WTC11 (cell line): ENCODE measurements at regions not wholly inside any gene's neighbourhood (a gene's known extent, or its start where the extent isn't known, plus 50 kb on each side); places are given as distances from the start of the nearest gene placed in this dataset.

Experiments used
- ATAC-seq: fragments of 200-7000 bp; cut with Tn5 transposase; 2 replicates; pipeline ENCODE4 v1.10.0; 2021; ENCODE audit warnings: mild to moderate bottlenecking, moderate library complexity
- CTCF ChIA-PET: fragments of 300-600 bp; sonication (Branson Sonifier 250); formaldehyde crosslinking; loops from one replicate; lab custom pipeline; 2021; ENCODE audit warnings: antibody characterized with exemption; lab: Charles Lee
- POLR2A ChIA-PET: fragments of 350-600 bp; sonication (Branson Sonifier 250); formaldehyde crosslinking; loops from one replicate; lab custom pipeline; 2021; ENCODE audit warnings: antibody characterized with exemption; lab: Charles Lee
- DNase-seq: peaks from one replicate; pipeline ENCODE4 v3.0.0; 2021; ENCODE audit warnings: low spot score
- H3K27ac Mint-ChIP-seq: 2 replicates; pipeline ENCODE4 v1.8.0; 2021; ENCODE audit warnings: mixed read lengths
- H3K27me3 Mint-ChIP-seq: 2 replicates; pipeline ENCODE4 v1.8.0; 2021; ENCODE audit warnings: low read depth, mild to moderate bottlenecking, moderate library complexity, mixed read lengths
- H3K36me3 Mint-ChIP-seq: 2 replicates; pipeline ENCODE4 v1.8.0; 2021; ENCODE audit warnings: mixed read lengths
- H3K4me1 Mint-ChIP-seq: 2 replicates; pipeline ENCODE4 v1.8.0; 2022; ENCODE audit warnings: mixed read lengths
- H3K4me3 Mint-ChIP-seq: 2 replicates; pipeline ENCODE4 v1.8.0; 2021; ENCODE audit warnings: mild to moderate bottlenecking, moderate library complexity, mixed read lengths
- H3K9me3 Mint-ChIP-seq: 2 replicates; pipeline ENCODE4 v1.8.0; 2021; ENCODE audit warnings: mixed read lengths
- ATF1 ChIP-seq: sonication (generic); formaldehyde crosslinking; IDR thresholded peaks from 2 replicates; pipeline ENCODE4 v1.8.1; 2023; ENCODE audit warnings: mild to moderate bottlenecking, moderate library complexity, missing genetic modification reagents
- ATF3 ChIP-seq: sonication (generic); formaldehyde crosslinking; conservative IDR thresholded peaks from 2 replicates; pipeline ENCODE4 v1.8.1; 2022; ENCODE audit warnings: mild to moderate bottlenecking, missing genetic modification reagents
- ATF6 ChIP-seq: sonication (generic); formaldehyde crosslinking; IDR thresholded peaks from 2 replicates; pipeline ENCODE4 v1.8.1; 2023; ENCODE audit warnings: mild to moderate bottlenecking, missing genetic modification reagents
- CREB1 ChIP-seq: sonication (generic); formaldehyde crosslinking; IDR thresholded peaks from 2 replicates; pipeline ENCODE4 v1.8.0; 2023; ENCODE audit warnings: mild to moderate bottlenecking, missing genetic modification reagents
- ELF4 ChIP-seq: sonication (generic); formaldehyde crosslinking; IDR thresholded peaks from 2 replicates; pipeline ENCODE4 v1.8.1; 2022; ENCODE audit warnings: low read depth, mild to moderate bottlenecking, moderate library complexity, missing genetic modification reagents
- FOXJ3 ChIP-seq: sonication (generic); formaldehyde crosslinking; IDR thresholded peaks from 2 replicates; pipeline ENCODE4 v1.9.0; 2021; ENCODE audit warnings: missing genetic modification reagents, mild to moderate bottlenecking, borderline replicate concordance
- GABPB1 ChIP-seq: sonication (generic); formaldehyde crosslinking; IDR thresholded peaks from 2 replicates; pipeline ENCODE4 v1.8.1; 2023; ENCODE audit warnings: mild to moderate bottlenecking, missing genetic modification reagents
- RORB ChIP-seq: fragments of 250-450 bp; sonication (Bioruptor Pico); IDR thresholded peaks from 2 replicates; pipeline ENCODE4 v1.9.0; 2021; ENCODE audit warnings: mild to moderate bottlenecking
- SOX15 ChIP-seq: fragments of 250-450 bp; sonication (Bioruptor Pico); IDR thresholded peaks from 2 replicates; pipeline ENCODE4 v1.9.0; 2021; ENCODE audit warnings: mild to moderate bottlenecking
- TCF7 ChIP-seq: sonication (generic); formaldehyde crosslinking; IDR thresholded peaks from 2 replicates; pipeline ENCODE4 v1.8.0; 2022; ENCODE audit warnings: mild to moderate bottlenecking, low read depth, missing genetic modification reagents, moderate library complexity
- TEAD1 ChIP-seq: sonication (generic); formaldehyde crosslinking; IDR thresholded peaks from 2 replicates; pipeline ENCODE4 v1.8.0; 2022; ENCODE audit warnings: mild to moderate bottlenecking, missing genetic modification reagents
- TEAD4 ChIP-seq: sonication (generic); formaldehyde crosslinking; IDR thresholded peaks from 2 replicates; pipeline ENCODE4 v1.8.0; 2022; ENCODE audit warnings: mild to moderate bottlenecking, missing genetic modification reagents
- TP53 ChIP-seq: sonication (generic); formaldehyde crosslinking; IDR thresholded peaks from 2 replicates; pipeline ENCODE4 v1.8.1; 2023; ENCODE audit warnings: mild to moderate bottlenecking, missing genetic modification reagents
- USF2 ChIP-seq: sonication (generic); formaldehyde crosslinking; IDR thresholded peaks from 2 replicates; pipeline ENCODE4 v1.8.1; 2023; ENCODE audit warnings: mild to moderate bottlenecking, missing genetic modification reagents, moderate library complexity
- ZNF121 ChIP-seq: sonication (generic); formaldehyde crosslinking; IDR thresholded peaks from 2 replicates; pipeline ENCODE4 v1.8.0; 2023; ENCODE audit warnings: missing genetic modification reagents
- ZNF396 ChIP-seq: fragments of 250-450 bp; sonication (Bioruptor Pico); IDR thresholded peaks from 2 replicates; pipeline ENCODE4 v1.8.0; 2021; ENCODE audit warnings: mild to moderate bottlenecking, moderate library complexity, borderline replicate concordance
- TF ChIP-seq, protein P1 (sequence below): sonication (generic); formaldehyde crosslinking; IDR thresholded peaks from 2 replicates; pipeline ENCODE4 v1.8.1; 2022; ENCODE audit warnings: missing genetic modification reagents, borderline replicate concordance
- TF ChIP-seq, protein P2 (sequence below): sonication (generic); formaldehyde crosslinking; IDR thresholded peaks from 2 replicates; pipeline ENCODE4 v1.8.1; 2022; ENCODE audit warnings: low read depth, mild to moderate bottlenecking, moderate library complexity, missing genetic modification reagents, borderline replicate concordance

- TF ChIP-seq SOX15: no peak
These were observed 56.2 kb upstream of the BEGAIN start (continued) for GRCh38 chr14:100643426-100643825.

GRCh38 chr14:100644383-100644782, 57.2 kb upstream of the BEGAIN start:
- Mint-ChIP-seq H3K27ac (no peak overlapping the region), H3K4me3 (no peak overlapping the region), H3K9me3 (no peaks in the 10 kb centered on the region), H3K4me1 (peaks cover 9% of the 10 kb centered on the region), H3K27me3 (peaks cover 4% of the 10 kb centered on the region; the same call in 1 of the 2 replicates), H3K36me3 (no peaks in the 10 kb centered on the region)
- POLR2A ChIA-PET: no interaction called here
- CTCF ChIA-PET: interaction anchor here (1.0 to 3.8 kb wide), 11 partner anchors 12 to 260 kb away, joined by 4 to 153 read pairs (median 47); no protein-coding TSS in a partner anchor
- TF ChIP-seq GABPB1 (CRISPR knock-in tag): no peak
- no peak for TF ChIP-seq ATF3 (CRISPR knock-in tag)
- TF ChIP-seq ZNF396 (CRISPR knock-in tag): no peak
- no peak for TF ChIP-seq CREB1 (CRISPR knock-in tag)
- no peak for TF ChIP-seq USF2 (CRISPR knock-in tag)
- TF ChIP-seq ATF1 (CRISPR knock-in tag): no peak
- TF ChIP-seq ELF4 (CRISPR knock-in tag): no peak
- TF ChIP-seq TP53 (CRISPR knock-in tag): no peak
- no peak for TF ChIP-seq TEAD1 (CRISPR knock-in tag)
- TF ChIP-seq, protein P1, sequence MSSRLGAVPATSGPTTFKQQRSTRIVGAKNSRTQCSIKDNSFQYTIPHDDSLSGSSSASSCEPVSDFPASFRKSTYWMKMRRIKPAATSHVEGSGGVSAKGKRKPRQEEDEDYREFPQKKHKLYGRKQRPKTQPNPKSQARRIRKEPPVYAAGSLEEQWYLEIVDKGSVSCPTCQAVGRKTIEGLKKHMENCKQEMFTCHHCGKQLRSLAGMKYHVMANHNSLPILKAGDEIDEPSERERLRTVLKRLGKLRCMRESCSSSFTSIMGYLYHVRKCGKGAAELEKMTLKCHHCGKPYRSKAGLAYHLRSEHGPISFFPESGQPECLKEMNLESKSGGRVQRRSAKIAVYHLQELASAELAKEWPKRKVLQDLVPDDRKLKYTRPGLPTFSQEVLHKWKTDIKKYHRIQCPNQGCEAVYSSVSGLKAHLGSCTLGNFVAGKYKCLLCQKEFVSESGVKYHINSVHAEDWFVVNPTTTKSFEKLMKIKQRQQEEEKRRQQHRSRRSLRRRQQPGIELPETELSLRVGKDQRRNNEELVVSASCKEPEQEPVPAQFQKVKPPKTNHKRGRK (CRISPR knock-in tag): no peak
- ATAC-seq (no peak), DNase-seq (no peak)

DNA sequence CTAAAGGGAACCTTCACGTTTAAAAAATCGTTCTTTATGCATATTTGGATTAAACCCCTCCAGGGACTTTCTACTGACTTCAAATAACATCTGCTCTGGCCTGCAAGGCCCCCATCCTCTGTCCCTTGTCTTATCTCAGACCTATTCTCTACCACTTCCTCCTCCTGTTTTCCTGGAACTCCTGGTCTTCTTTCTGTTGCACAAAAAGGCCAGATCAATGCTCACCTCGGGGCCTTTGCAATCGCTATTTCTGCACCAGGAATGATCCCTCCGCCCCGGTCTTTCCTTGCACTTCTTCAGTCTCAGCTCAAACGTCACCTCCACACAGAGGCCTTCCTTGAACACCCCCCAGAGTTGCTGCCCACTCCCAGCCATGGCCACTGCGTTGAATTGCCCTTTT, 57.6 kb upstream of the BEGAIN start:
- CTCF ChIA-PET: interaction anchor here (0.7 to 3.8 kb wide), 26 partner anchors 8 to 267 kb away, joined by 3 to 153 read pairs (median 11); no protein-coding TSS in a partner anchor
- no peak for TF ChIP-seq RORB (CRISPR knock-in tag)
- no peak for TF ChIP-seq TEAD4
- no peak for TF ChIP-seq ZNF396 (CRISPR knock-in tag)
- no peak for TF ChIP-seq ATF6
- no peak for TF ChIP-seq TCF7
- no peak for TF ChIP-seq ZNF121 (CRISPR knock-in tag)
- TF ChIP-seq, protein P2, sequence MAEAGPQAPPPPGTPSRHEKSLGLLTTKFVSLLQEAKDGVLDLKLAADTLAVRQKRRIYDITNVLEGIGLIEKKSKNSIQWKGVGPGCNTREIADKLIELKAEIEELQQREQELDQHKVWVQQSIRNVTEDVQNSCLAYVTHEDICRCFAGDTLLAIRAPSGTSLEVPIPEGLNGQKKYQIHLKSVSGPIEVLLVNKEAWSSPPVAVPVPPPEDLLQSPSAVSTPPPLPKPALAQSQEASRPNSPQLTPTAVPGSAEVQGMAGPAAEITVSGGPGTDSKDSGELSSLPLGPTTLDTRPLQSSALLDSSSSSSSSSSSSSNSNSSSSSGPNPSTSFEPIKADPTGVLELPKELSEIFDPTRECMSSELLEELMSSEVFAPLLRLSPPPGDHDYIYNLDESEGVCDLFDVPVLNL: no peak
- no peak for TF ChIP-seq FOXJ3 (CRISPR knock-in tag)

More for the DNA sequence above, 57.6 kb upstream of the BEGAIN start:
- Mint-ChIP-seq H3K4me1 (peaks cover 9% of the 10 kb centered on the region), H3K36me3 (no peaks in the 10 kb centered on the region), H3K9me3 (no peaks in the 10 kb centered on the region), H3K4me3 (no peak overlapping the region), H3K27ac (no peak overlapping the region), H3K27me3 (peaks cover 4% of the 10 kb centered on the region; the same call in 1 of the 2 replicates)
- ATAC-seq: no peak
- POLR2A ChIA-PET: interaction anchor here (1.3 kb wide), 1 partner anchor 254 kb away, joined by 3 read pairs; no protein-coding TSS in a partner anchor
- DNase-seq: no peak
